ENCODE measurements at regions not wholly inside any gene's neighbourhood (a gene's known extent, or its start where the extent isn't known, plus 50 kb on each side); places are given as distances from the start of the nearest gene placed in this dataset.

DNA sequence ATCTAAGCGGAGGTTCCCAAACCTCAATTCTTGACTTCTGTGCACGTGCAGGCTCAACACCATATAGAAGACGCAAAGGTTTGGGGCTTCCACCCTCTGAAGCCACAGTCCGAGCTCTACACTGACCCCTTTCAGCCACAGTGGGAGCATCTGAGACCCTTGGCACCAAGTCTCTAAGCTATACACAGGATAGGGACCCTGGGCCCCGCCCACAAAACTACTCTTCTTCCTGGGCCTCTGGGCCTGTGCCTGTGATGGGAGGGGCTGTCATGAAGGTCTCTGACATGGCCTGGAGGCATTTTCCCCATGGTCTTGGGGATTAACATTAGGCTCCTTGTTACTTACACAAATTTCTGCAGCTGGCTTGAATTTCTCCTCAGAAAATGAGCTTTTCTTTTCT, 1374.1 kb upstream of the NXPH2 start:
- TF ChIP-seq, protein P1, sequence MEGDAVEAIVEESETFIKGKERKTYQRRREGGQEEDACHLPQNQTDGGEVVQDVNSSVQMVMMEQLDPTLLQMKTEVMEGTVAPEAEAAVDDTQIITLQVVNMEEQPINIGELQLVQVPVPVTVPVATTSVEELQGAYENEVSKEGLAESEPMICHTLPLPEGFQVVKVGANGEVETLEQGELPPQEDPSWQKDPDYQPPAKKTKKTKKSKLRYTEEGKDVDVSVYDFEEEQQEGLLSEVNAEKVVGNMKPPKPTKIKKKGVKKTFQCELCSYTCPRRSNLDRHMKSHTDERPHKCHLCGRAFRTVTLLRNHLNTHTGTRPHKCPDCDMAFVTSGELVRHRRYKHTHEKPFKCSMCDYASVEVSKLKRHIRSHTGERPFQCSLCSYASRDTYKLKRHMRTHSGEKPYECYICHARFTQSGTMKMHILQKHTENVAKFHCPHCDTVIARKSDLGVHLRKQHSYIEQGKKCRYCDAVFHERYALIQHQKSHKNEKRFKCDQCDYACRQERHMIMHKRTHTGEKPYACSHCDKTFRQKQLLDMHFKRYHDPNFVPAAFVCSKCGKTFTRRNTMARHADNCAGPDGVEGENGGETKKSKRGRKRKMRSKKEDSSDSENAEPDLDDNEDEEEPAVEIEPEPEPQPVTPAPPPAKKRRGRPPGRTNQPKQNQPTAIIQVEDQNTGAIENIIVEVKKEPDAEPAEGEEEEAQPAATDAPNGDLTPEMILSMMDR (IDR thresholded peaks at IDR 0.05; ENCODE audit: borderline replicate concordance, extremely low read depth, low read length, poor library complexity, severe bottlenecking): no peak
- TF ChIP-seq EZH2 (IDR thresholded peaks at IDR 0.05; ENCODE audit: borderline replicate concordance, low read depth, low read length, severe bottlenecking): no peak

Data from DND-41 (cell line).